DOHH2 (cell line): ENCODE measurements at regions not wholly inside any gene's neighbourhood (a gene's known extent, or its start where the extent isn't known, plus 50 kb on each side); places are given as distances from the start of the nearest gene placed in this dataset.
"Not testable (repeated sequence)": the region's sequence is repeated elsewhere in the genome, so short reads cannot be mapped to it uniquely, and the experiment has no call there.

Experiments
- H3F3A ChIP-seq: fragments of 200-600 bp; sonication (generic), shearing (Covaris generic); 2 replicates; pipeline ENCODE4 v1.6.0; 2016; ENCODE audit warnings: antibody characterized with exemption, mild to moderate bottlenecking; ENCODE audit not compliant: control insufficient read depth, insufficient read depth
- H3K27ac ChIP-seq: fragments of 200-600 bp; sonication (generic); 2 replicates; pipeline ENCODE4 v1.5.1; 2014; ENCODE audit warnings: low read depth, mild to moderate bottlenecking, low read length, moderate library complexity
- H3K27me3 ChIP-seq: fragments of 200-600 bp; sonication (generic); 2 replicates; pipeline ENCODE4 v1.6.1; 2014; ENCODE audit warnings: mild to moderate bottlenecking, low read length, mixed read lengths; ENCODE audit not compliant: control insufficient read depth
- H3K36me3 ChIP-seq: fragments of 200-600 bp; sonication (generic); 2 replicates; pipeline ENCODE4 v1.6.1; 2014; ENCODE audit warnings: mild to moderate bottlenecking, low read length, moderate library complexity, mixed read lengths; ENCODE audit not compliant: control insufficient read depth
- H3K4me1 ChIP-seq: fragments of 200-600 bp; sonication (generic); 2 replicates; pipeline ENCODE4 v1.6.1; 2014; ENCODE audit warnings: mild to moderate bottlenecking, low read length, mixed read lengths; ENCODE audit not compliant: control insufficient read depth
- H3K4me2 ChIP-seq: fragments of 200-600 bp; sonication (generic); 2 replicates; pipeline ENCODE4 v1.6.0; 2014; ENCODE audit warnings: mild to moderate bottlenecking, low read length, moderate library complexity
- H3K4me3 ChIP-seq: fragments of 200-600 bp; sonication (generic); 2 replicates; pipeline ENCODE4 v1.5.1; 2014; ENCODE audit warnings: mild to moderate bottlenecking, low read length, mixed read lengths
- H3K79me2 ChIP-seq: fragments of 200-600 bp; sonication (generic); 2 replicates; pipeline ENCODE4 v1.6.1; 2014; ENCODE audit warnings: mild to moderate bottlenecking, low read length, mixed read lengths; ENCODE audit not compliant: control insufficient read depth
- H3K9me2 ChIP-seq: fragments of 200-600 bp; sonication (generic); replicated peaks from 2 replicates; pipeline ENCODE4 v1.6.1; 2014; ENCODE audit warnings: mild to moderate bottlenecking, low read length, mixed read lengths; ENCODE audit not compliant: control insufficient read depth
- H3K9me3 ChIP-seq: fragments of 200-600 bp; sonication (generic); 2 replicates; pipeline ENCODE4 v1.6.1; 2014; ENCODE audit warnings: antibody characterized with exemption, low read length, mixed read lengths; ENCODE audit not compliant: control insufficient read depth, insufficient read depth
- H4K20me1 ChIP-seq: fragments of 200-600 bp; sonication (generic); 2 replicates; pipeline ENCODE4 v1.6.0; 2014; ENCODE audit warnings: low read depth, mild to moderate bottlenecking, antibody characterized with exemption, low read length, moderate library complexity; ENCODE audit not compliant: control insufficient read depth, insufficient read depth
- EZH2phosphoT487 ChIP-seq: fragments of 200-600 bp; sonication (generic); IDR thresholded peaks from 2 replicates; pipeline ENCODE4 v1.6.1; 2017; ENCODE audit warnings: borderline replicate concordance, mild to moderate bottlenecking, antibody characterized with exemption, low read length, moderate library complexity, mixed read lengths
- TF ChIP-seq, protein P1 (sequence below): fragments of 200-600 bp; sonication (generic); IDR thresholded peaks from one replicate; pipeline ENCODE4 v1.5.1; 2014; ENCODE audit warnings: antibody characterized with exemption, mild to moderate bottlenecking, low read depth, low read length; ENCODE audit not compliant: poor library complexity, severe bottlenecking

DNA sequence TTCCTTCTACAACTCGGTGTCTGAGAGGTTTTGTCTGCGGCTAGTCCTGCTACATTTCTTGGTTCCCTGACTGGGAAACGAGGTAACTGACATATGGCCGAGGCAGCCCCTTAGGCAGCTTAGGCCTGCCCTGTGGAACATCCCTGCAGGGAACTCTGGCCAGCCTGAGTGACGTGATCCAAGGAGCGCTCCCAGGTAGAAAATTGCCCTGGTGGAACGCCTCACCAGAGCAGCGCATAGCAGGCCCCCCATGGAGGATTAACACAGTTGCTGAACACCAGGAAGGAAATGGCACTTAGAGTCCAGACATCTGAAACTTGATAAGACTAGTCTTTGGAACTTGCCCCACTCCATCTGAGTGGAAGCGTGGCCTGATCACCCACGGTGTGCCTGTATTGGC, 837.4 kb upstream of the NDST4 start:
- Histone ChIP-seq H3K27ac (no peak overlapping the region), H3K4me3 (no peak overlapping the region), H3K9me3 (no peaks in the 10 kb centered on the region; the same call in 1 of the 2 replicates), H3K36me3 (no peaks in the 10 kb centered on the region), H3K9me2 (no peaks in the 10 kb centered on the region), H3K79me2 (no peaks in the 10 kb centered on the region), H3K27me3 (no peaks in the 10 kb centered on the region), H3K4me2 (no peak overlapping the region), H4K20me1 (no peaks in the 10 kb centered on the region), H3K4me1 (peaks cover 1% of the 10 kb centered on the region; the same call in 1 of the 2 replicates), H3F3A (no peaks in the 10 kb centered on the region)
- no peak for TF ChIP-seq EZH2phosphoT487
- TF ChIP-seq, protein P1, sequence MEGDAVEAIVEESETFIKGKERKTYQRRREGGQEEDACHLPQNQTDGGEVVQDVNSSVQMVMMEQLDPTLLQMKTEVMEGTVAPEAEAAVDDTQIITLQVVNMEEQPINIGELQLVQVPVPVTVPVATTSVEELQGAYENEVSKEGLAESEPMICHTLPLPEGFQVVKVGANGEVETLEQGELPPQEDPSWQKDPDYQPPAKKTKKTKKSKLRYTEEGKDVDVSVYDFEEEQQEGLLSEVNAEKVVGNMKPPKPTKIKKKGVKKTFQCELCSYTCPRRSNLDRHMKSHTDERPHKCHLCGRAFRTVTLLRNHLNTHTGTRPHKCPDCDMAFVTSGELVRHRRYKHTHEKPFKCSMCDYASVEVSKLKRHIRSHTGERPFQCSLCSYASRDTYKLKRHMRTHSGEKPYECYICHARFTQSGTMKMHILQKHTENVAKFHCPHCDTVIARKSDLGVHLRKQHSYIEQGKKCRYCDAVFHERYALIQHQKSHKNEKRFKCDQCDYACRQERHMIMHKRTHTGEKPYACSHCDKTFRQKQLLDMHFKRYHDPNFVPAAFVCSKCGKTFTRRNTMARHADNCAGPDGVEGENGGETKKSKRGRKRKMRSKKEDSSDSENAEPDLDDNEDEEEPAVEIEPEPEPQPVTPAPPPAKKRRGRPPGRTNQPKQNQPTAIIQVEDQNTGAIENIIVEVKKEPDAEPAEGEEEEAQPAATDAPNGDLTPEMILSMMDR: no peak

DNA sequence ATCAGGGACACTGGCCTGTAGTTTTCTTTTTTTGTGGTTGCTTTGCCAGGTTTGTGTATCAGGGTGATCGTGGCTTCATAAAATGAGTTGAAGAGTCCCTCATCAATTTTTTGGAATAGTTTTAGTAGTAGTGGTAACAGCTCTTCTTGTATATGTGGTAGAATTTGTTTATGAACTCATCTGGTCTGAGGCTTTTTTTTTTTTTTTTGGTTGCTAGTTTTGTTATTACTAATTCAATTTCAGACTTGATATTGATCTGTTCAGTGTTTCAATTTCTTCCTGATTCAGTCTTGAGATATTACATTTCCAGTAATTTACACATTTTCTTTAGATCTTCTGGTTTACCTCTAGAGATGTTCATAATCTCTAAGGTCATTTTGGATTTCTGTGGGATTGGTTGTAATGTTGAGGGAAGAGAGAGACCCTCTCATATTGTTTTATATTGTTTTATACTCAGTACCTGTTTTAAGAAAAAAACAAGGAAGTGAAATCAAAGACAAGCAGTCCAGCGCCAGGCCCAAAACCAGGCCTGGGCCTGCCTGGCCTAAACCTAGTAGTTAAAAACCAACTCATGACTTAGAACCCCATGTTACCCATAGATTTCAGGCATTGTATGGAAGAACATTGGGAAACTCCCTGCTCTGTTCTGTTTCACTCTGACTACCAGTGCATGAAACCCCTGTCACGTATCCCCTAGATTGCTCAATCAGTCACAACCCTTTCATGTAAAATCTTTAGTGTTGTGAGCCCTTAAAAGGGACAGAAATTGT, 836.7 kb upstream of the NDST4 start:
- H4K20me1 ChIP-seq, H3K36me3 ChIP-seq, H3K79me2 ChIP-seq, H3K4me3 ChIP-seq, H3K9me3 ChIP-seq, H3F3A ChIP-seq, H3K9me2 ChIP-seq, H3K27ac ChIP-seq, H3K4me2 ChIP-seq, H3K4me1 ChIP-seq, H3K27me3 ChIP-seq: not testable (repeated sequence)

DNA sequence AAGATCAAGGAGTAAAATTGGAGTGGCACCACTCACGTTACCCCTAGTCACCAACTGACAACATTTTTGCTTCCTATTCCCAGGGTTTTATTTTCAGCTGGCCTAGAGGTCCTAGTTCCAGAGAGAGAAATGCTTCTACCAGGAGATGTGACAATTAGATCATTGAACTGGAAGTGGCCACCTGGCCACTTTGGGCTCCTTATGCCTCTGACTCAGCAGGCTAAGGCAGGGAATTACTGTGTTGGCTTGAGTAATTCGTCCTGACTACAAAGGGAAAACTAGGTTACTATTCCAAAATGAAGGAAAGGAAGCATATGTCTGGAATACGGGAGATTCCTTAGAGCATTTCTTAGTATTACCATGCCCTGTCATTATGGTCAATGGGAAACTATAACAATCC, 831.6 kb upstream of the NDST4 start:
- no peak for TF ChIP-seq EZH2phosphoT487
- TF ChIP-seq, protein P1: no peak
- no peaks in the 10 kb centered on the region for H3F3A ChIP-seq
- no peaks in the 10 kb centered on the region for H3K36me3 ChIP-seq
- no peak overlapping the region for H3K4me3 ChIP-seq
- no peaks in the 10 kb centered on the region; the same call in 1 of the 2 replicates for H3K9me3 ChIP-seq
- no peaks in the 10 kb centered on the region for H4K20me1 ChIP-seq
- no peaks in the 10 kb centered on the region for H3K79me2 ChIP-seq
- no peak overlapping the region for H3K27ac ChIP-seq
- H3K9me2 ChIP-seq: no peaks in the 10 kb centered on the region
- H3K4me1 ChIP-seq: no peaks in the 10 kb centered on the region
- no peak overlapping the region for H3K4me2 ChIP-seq
- no peaks in the 10 kb centered on the region for H3K27me3 ChIP-seq

DNA sequence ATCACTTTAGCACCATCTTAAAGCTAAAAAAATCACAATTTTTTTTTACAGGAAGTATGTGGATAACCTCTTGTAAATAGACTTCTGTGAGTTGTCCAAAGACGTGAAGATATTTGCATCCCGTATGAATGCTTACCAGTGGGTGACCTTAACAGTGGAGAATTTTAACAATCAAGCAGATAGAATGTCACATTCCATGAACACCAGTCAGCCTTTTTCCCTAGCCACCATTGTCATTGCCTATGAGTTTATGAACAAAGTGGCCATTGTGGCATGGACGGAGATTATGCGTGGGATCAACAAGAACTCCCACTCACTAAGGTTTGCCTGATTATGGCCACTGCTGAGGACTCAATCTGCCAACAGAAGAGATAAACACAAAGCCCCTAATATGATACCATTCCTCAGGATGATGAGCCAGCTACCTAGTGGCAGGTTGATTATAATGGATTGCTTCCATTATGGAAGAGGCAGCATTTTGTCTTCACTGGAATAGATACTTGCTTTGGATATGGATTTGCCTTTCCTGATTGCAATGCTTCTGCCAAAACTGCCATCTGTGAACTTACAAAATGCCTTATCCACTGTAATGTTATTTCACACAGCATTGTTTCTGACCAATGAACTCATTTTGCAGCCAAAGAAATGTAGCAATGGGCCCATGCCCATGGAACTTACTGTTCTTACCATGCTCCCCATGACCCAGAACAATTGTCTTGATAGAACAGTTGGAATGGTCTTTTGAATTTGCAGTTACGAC, 830.9 kb upstream of the NDST4 start:
- no peaks in the 10 kb centered on the region for H3K9me2 ChIP-seq
- TF ChIP-seq EZH2phosphoT487: no peak
- TF ChIP-seq, protein P1: no peak
- H4K20me1 ChIP-seq: no peaks in the 10 kb centered on the region
- no peaks in the 10 kb centered on the region for H3K4me1 ChIP-seq
- H3K27me3 ChIP-seq: no peaks in the 10 kb centered on the region
- no peaks in the 10 kb centered on the region; the same call in 1 of the 2 replicates for H3K9me3 ChIP-seq
- H3K4me2 ChIP-seq: no peak overlapping the region
- H3K79me2 ChIP-seq: no peaks in the 10 kb centered on the region
- H3K4me3 ChIP-seq: no peak overlapping the region
- no peaks in the 10 kb centered on the region for H3F3A ChIP-seq
- no peak overlapping the region for H3K27ac ChIP-seq
- no peaks in the 10 kb centered on the region for H3K36me3 ChIP-seq
